ENCODE measurements at regions not wholly inside any gene's neighbourhood (a gene's known extent, or its start where the extent isn't known, plus 50 kb on each side); places are given as distances from the start of the nearest gene placed in this dataset.

- ATAC-seq: no peak
These were observed 639.5 kb downstream of the OTOL1 start for GRCh38 chr3:162136136-162136535.

GRCh38 chr3:162138509-162138908 lies 641.9 kb downstream of the OTOL1 start:
- ATAC-seq: no peak

DNA sequence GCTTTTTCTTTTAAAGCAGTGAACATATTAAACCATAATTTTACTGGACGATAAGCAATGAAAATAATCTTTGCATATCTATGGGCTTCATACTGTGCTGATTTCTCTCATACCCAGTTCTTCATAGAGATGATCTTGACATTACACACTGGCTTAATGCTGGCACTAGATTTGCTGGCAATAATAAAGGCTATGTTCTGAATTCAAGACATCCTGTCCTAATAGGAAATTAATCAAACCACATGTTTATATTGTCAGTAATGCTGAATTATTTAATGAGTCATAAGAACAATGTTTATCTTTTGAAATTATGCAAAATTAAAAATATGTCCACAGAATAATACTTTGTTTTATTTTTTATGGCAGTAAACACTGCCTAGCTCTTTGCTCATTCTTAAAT lies 643.2 kb downstream of the OTOL1 start:
- no peak for ATAC-seq

DNA sequence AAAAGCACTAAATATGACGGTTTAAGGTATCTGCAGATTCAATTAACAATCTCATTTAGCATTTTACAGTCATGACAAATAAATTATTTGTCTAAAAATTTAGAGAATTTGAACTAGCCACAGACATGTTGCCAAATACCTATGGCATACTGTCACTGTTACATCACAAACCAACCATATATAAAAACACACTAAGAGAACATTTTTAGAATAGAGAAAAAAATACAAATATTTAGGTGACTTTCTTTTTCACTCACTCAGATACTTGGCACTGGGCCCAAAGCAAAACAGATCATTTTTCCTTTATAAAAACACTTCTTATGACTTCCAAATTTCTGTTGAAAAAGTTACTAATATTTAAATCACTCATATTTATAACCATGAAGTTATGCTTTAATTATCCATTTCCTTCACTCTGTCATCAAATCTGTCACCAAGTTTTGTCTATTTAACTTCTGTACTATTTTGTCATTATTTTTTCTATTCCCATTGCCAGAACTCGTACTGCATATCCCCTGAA lies 644.7 kb downstream of the OTOL1 start:
- no peak for ATAC-seq

DNA sequence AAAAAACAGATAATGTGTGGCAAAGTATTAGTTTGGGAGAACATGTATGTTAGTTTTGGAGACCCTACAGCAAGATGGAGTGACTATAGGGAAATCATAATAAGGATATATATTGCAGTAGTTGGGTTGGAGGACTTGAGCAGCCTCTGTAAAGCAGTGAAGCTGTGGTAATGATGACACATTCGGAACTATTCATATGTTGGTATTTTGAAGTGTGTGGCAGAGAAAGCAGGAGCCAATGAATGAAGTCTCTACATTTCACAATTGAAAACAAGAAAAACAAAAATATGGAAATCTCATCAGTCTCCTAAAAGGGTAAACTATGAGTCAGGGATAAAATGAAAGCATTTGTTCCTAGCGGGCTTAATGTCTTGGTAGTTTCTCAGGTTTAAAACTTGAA lies 645.9 kb downstream of the OTOL1 start:
- no peak for ATAC-seq

- ATAC-seq: no peak
These were observed 646.6 kb downstream of the OTOL1 start for GRCh38 chr3:162143180-162143579.

- no peak for ATAC-seq
These were observed 651.4 kb downstream of the OTOL1 start for GRCh38 chr3:162147996-162148395.

- ATAC-seq: no peak
These were observed 654.2 kb downstream of the OTOL1 start for GRCh38 chr3:162150790-162151189.

- no peak for ATAC-seq
These were observed 656.0 kb downstream of the OTOL1 start for GRCh38 chr3:162152636-162153035.

DNA sequence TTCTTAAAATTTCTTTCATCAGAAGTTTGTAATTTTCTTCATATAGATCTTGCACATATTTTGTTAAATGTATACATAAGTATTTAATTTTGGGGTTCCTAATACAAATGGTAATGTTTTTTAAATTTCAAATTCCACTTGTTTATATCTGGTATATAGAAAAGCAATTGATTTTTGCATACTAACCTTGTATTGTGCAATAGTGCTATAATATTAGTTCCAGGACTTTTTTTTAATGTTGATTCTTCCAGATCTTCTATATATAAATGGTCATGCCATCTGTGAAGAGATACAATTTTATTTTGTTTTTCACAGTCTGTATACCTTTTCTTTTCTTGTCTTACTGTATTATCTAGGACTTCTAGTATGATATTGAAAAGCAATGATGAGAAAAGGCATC lies 665.0 kb downstream of the OTOL1 start:
- no peak for ATAC-seq

DNA sequence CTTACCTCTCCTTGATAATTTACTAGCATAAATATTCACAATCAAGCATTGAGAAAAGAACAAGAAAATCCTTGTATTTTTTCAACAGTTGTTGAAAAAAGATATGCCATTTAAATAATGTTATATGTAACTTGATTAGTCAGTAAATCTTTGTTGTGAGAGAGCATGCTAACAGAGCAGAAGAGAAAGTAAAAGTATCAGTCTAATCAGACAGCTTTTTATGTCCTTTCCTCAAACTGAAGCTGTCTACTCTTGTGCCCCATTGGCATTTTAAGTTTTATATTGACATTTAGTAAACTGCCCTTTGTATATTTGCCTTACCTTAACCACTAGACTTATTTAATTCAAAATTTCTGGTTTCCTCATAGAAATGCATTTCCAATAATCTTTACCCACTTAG lies 668.7 kb downstream of the OTOL1 start:
- ATAC-seq: no peak

DNA sequence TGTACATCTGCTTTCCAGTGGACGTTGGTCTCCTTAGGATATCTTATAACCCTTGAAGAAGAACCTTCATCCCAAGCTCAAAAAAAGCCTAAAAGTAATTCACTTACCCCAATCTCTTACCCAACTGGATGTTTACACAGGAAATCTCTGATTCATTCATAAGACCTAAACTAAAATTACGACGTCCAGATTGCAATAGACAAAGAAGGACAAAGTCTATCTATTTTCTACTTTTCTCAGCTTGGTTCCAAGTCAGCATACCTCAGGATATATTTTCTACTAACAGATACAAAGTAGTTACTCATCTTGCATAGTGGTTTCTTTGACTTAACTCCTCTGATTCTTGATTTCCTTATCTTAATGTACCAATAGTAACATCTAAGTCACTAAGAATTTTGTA lies 669.9 kb downstream of the OTOL1 start:
- ATAC-seq: no peak

GRCh38 chr3:162168715-162169114 lies 672.1 kb downstream of the OTOL1 start:
- ATAC-seq: no peak

DNA sequence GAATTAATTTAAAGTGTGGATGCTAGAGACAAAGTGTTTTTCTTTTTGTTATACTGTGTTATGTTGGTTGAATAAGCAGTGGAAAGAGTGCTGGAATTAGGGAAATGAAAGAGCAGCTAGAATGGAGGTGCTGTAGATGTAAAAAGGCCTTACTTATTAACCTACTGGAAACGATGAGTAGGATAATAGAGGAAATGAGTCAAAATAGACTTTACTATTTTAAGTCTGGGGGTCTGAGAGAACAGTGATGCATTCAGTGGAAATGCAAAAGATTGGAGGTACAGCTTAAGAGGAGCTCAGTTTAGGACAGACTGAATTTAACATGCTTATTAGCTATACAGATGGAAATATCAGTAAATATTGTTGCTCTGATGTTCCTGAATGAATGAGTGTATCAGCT lies 674.0 kb downstream of the OTOL1 start:
- no peak for ATAC-seq

DNA sequence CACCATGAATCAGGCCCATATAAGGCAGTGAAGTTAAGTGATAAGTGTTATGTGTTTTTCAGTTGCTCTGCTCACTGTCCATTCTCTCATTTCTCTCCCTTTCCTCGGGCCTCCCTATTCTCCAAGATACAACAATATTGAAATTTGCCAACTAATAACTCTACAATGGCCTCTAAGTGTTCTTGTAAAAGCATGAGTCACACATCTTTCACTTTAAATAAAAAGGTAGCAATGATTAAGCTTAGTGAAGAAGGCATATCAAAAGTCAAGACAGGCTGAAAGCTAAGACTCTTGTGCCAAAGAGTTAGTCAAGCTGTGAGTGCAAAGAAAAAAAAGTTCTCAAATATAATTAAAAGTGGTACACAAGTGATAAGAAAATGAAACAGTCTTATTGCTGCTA lies 675.4 kb downstream of the OTOL1 start:
- no peak for ATAC-seq

- no peak for ATAC-seq
These were observed 678.5 kb downstream of the OTOL1 start for GRCh38 chr3:162175145-162175544.

GRCh38 chr3:162175878-162176277 lies 679.3 kb downstream of the OTOL1 start:
- ATAC-seq: no peak

DNA sequence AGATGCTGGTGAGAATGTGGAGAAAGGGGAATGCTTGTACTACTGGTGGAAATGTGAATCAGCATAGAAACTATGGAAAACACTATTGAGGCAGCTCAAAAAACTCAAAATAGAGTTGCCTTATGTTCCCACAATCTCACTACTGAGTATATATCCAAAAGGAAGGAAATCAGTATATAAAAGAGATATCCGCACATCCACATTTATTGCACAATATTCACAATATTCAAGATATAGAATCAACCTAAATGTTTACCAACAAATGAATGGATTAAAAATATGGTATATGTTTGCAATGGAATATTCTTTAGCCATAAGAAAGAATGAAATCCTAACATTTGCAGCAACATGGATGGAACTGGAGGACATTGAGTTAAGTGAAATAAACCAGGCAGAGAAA lies 686.8 kb downstream of the OTOL1 start:
- no peak for ATAC-seq

DNA sequence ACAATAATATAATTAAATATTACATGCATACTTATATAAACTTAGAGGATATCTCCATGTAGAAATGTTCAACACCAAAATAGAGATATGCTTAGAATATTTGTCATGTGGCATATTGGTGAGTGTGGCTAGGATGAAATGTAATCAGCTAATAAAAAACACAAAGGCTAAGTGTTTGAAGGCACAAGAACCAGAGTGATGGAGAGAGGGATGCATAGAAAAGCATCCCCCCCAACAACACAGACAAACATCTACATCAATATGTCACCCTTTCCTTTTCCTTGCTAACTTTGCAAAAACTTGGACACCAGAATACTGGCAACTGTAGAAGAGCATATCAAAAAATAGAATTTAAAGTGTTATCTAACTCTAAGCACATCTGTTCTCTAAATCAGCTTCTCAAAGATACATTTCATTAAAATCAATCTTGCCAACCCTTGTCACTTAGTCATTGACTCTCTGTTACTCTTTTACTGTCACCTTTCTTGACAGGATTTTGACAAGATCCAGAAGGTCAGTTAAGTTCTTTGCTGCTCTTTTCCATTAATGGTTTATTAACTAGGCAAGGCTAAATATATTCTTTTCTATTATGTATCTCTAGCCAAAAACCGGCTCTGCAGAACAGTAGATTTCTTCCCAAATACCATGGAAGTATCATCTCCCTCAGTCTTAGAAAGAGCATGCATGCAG lies 695.9 kb downstream of the OTOL1 start:
- no peak for ATAC-seq

GRCh38 chr3:162193148-162194095 lies 696.8 kb downstream of the OTOL1 start:
- no peak for ATAC-seq

- ATAC-seq: no peak
These were observed 698.5 kb downstream of the OTOL1 start for GRCh38 chr3:162195147-162195546.

DNA sequence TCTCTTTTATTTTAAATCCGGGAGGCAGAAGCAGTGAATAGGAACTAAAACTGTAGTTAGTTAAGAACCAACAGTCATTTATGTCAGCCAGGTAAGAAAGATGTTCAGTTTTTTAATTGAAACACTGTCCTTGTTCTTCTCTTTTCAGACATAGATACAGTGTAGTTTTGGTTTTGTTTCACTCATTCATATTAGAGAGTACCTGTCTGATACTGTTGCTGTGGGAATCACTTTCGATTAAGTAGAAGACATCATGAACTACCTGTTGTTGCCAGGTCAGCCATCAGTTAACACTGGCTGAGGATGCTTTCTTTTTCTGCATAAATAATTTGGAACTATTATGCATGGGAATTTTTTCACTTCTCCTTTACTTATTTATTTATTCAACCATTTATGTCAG lies 700.4 kb downstream of the OTOL1 start:
- no peak for ATAC-seq

GRCh38 chr3:162200836-162201235 lies 704.2 kb downstream of the OTOL1 start:
- no peak for ATAC-seq

DNA sequence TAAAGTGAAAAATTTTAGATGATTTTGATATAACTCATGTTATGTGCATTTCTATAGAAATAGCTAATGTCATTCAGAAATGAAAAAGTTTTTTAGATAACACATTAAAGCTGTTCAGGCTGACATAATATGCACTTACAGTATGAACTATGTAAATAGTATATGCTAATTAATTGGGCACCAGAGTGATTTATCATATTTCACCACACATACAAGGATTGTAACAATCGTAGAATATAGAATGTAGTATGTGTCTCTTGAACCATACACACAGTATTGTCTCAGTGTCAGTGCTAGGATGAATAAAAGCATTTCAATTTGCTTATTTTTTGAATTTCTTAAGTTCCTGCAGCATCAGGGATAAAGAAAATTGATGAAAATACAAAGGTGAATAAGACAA lies 710.0 kb downstream of the OTOL1 start:
- no peak for ATAC-seq
